OCI-LY3 (cell line): ENCODE measurements at regions not wholly inside any gene's neighbourhood (a gene's known extent, or its start where the extent isn't known, plus 50 kb on each side); places are given as distances from the start of the nearest gene placed in this dataset.

ENCODE experiments used
- H2AFZ ChIP-seq: fragments of 200-600, 300-600 bp; shearing (Covaris generic); 2 replicates; pipeline ENCODE4 v1.6.0; 2014; ENCODE audit warnings: antibody characterized with exemption, low read depth, low read length
- H3K27ac ChIP-seq: fragments of 200-600, 300-600 bp; sonication (generic); 2 replicates; pipeline ENCODE4 v1.5.1; 2014; ENCODE audit warnings: mild to moderate bottlenecking, low read length, moderate library complexity, mixed read lengths
- H3K27me3 ChIP-seq: fragments of 200-600, 300-600 bp; sonication (generic); 2 replicates; pipeline ENCODE4 v1.6.1; 2014; ENCODE audit warnings: low read depth, low read length, mixed read lengths
- H3K36me3 ChIP-seq: fragments of 200-600, 300-600 bp; sonication (generic); replicated peaks from 2 replicates; pipeline ENCODE3; 2014; ENCODE audit warnings: low read depth, low read length, mixed read lengths
- H3K4me1 ChIP-seq: fragments of 300-600, 200-600 bp; sonication (generic); 2 replicates; pipeline ENCODE4 v1.6.1; 2014; ENCODE audit warnings: low read length, mixed read lengths
- H3K4me2 ChIP-seq: fragments of 200-600, 300-600 bp; sonication (generic); 2 replicates; pipeline ENCODE4 v1.6.1; 2014; ENCODE audit warnings: low read length, mixed read lengths
- H3K4me3 ChIP-seq: fragments of 300-600, 200-600 bp; sonication (generic); 2 replicates; pipeline ENCODE4 v1.5.1; 2014; ENCODE audit warnings: antibody characterized with exemption, mild to moderate bottlenecking, low read length, moderate library complexity
- H3K79me2 ChIP-seq: fragments of 300-600, 200-600 bp; shearing (Covaris generic); 2 replicates; pipeline ENCODE4 v1.6.1; 2014; ENCODE audit warnings: mild to moderate bottlenecking, low read length, mixed read lengths
- H3K9ac ChIP-seq: fragments of 300-600, 200-600 bp; shearing (Covaris generic); 2 replicates; pipeline ENCODE4 v1.6.0; 2014; ENCODE audit warnings: mild to moderate bottlenecking, low read length, moderate library complexity
- H3K9me3 ChIP-seq: fragments of 200-600, 300-600 bp; shearing (Covaris generic); 2 replicates; pipeline ENCODE4 v1.6.1; 2014; ENCODE audit warnings: low read length, mixed read lengths; ENCODE audit not compliant: insufficient read depth
- H4K20me1 ChIP-seq: fragments of 200-600, 300-600 bp; sonication (generic); 2 replicates; pipeline ENCODE4 v1.6.1; 2016; ENCODE audit warnings: low read length, mixed read lengths; ENCODE audit not compliant: insufficient read depth
- EZH2phosphoT487 ChIP-seq: fragments of 200-600 bp; shearing (Covaris generic); IDR thresholded peaks from 2 replicates; pipeline ENCODE4 v1.6.1; 2018; ENCODE audit warnings: antibody characterized with exemption, mixed run types, low read depth
- TF ChIP-seq, protein P1 (sequence below): fragments of 200-600, 300-600 bp; sonication (generic); IDR thresholded peaks from 2 replicates; pipeline ENCODE4 v1.5.1; 2014; ENCODE audit warnings: antibody characterized with exemption, low read length, low read depth

DNA sequence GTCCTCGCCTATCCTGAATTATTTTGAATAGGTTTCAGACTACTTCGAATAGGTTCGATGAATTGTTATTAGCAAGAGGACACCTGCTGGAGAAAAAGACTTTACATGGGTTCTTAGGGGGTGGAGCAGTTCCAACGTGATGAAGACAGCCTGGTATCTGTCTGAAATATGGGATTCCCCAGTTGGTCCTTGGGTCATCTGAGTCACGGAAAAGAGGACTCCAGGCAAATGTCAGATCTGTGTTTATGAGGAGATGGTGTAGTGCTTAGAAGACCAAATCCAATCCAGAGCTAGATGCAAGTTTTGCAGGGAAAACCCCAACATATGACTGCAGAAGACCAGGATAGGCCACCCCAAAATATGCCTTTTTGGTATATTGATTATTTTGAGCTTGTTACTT lies 98.9 kb upstream of the IGSF10 start:
- no peak for TF ChIP-seq EZH2phosphoT487
- TF ChIP-seq, protein P1, sequence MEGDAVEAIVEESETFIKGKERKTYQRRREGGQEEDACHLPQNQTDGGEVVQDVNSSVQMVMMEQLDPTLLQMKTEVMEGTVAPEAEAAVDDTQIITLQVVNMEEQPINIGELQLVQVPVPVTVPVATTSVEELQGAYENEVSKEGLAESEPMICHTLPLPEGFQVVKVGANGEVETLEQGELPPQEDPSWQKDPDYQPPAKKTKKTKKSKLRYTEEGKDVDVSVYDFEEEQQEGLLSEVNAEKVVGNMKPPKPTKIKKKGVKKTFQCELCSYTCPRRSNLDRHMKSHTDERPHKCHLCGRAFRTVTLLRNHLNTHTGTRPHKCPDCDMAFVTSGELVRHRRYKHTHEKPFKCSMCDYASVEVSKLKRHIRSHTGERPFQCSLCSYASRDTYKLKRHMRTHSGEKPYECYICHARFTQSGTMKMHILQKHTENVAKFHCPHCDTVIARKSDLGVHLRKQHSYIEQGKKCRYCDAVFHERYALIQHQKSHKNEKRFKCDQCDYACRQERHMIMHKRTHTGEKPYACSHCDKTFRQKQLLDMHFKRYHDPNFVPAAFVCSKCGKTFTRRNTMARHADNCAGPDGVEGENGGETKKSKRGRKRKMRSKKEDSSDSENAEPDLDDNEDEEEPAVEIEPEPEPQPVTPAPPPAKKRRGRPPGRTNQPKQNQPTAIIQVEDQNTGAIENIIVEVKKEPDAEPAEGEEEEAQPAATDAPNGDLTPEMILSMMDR, result no peak
- Histone ChIP-seq H3K27me3 (no peaks in the 10 kb centered on the region), H3K36me3 (no peaks in the 10 kb centered on the region), H2AFZ (no peak overlapping the region), H3K4me3 (no peak overlapping the region), H4K20me1 (no peaks in the 10 kb centered on the region), H3K79me2 (no peaks in the 10 kb centered on the region), H3K27ac (no peak overlapping the region), H3K4me1 (peaks cover 7% of the 10 kb centered on the region), H3K9me3 (no peaks in the 10 kb centered on the region), H3K9ac (no peak overlapping the region), H3K4me2 (no peak overlapping the region)

DNA sequence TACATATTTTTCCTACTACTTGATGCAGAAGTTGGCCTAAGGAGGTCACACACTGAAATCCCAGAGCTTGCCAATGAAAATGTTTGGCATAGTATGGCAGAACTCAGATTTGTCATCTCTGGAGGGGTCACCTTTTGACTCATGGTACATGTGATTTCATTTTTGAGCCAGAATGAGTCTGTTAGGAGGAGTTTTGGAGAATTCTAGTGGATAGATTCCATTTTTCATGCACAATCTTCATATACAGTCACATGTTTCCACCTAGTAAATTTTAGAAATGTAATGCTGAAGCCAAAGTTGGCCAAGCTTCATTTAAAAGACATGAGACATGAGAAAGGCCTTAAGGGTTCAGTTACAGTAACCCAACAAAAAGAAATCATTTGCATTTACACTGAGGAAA lies 97.8 kb upstream of the IGSF10 start:
- Histone ChIP-seq H3K27me3 (no peaks in the 10 kb centered on the region), H3K4me2 (no peak overlapping the region), H3K4me1 (peaks cover 7% of the 10 kb centered on the region), H3K4me3 (no peak overlapping the region), H4K20me1 (no peaks in the 10 kb centered on the region), H2AFZ (no peak overlapping the region), H3K27ac (no peak overlapping the region), H3K36me3 (no peaks in the 10 kb centered on the region), H3K9me3 (no peaks in the 10 kb centered on the region), H3K79me2 (no peaks in the 10 kb centered on the region), H3K9ac (no peak overlapping the region)
- TF ChIP-seq EZH2phosphoT487, result no peak
- TF ChIP-seq, protein P1, result no peak

DNA sequence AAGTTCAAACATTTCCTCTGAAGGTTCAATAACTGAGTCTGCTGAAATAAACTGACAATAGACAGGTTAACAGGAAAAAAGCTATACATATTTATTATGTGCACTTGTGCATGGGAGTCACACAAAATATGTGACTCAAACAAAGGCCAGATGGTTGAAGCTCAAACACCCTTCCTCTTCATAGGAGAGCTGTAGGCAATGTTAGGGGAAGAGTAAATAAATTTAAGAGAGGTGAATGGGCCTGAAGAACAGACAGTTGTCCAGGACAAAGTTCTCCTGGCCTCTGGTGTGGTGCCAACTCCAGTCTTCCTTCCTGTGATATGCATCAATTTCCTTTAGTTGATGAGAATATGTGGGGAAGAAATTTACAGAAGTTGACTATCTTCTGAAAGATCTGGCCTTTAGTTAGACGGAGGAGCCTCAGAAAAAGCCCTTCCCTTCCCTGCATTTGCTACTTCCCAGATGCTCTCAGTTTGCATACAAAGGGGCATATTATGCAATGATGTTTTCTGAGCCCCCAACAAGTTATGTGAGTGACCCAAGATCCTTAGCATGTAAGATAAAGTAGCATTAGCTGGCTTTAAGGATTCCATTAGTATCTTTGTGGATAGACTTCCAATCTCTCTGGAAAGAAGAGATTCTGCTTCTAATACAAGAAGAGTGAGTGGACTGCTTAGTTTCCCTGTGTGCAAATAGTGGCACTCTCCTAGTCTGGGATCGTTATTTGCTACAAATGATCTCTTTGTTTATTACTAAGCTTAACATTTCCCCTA lies 96.4 kb upstream of the IGSF10 start:
- Histone ChIP-seq H2AFZ (no peak overlapping the region), H3K27ac (no peak overlapping the region), H3K9ac (no peak overlapping the region), H4K20me1 (no peaks in the 10 kb centered on the region), H3K36me3 (no peaks in the 10 kb centered on the region), H3K4me3 (no peak overlapping the region), H3K4me1 (peaks cover 7% of the 10 kb centered on the region), H3K27me3 (no peaks in the 10 kb centered on the region), H3K4me2 (no peak overlapping the region), H3K9me3 (no peaks in the 10 kb centered on the region), H3K79me2 (no peaks in the 10 kb centered on the region)
- TF ChIP-seq EZH2phosphoT487, result no peak
- TF ChIP-seq, protein P1, result no peak

DNA sequence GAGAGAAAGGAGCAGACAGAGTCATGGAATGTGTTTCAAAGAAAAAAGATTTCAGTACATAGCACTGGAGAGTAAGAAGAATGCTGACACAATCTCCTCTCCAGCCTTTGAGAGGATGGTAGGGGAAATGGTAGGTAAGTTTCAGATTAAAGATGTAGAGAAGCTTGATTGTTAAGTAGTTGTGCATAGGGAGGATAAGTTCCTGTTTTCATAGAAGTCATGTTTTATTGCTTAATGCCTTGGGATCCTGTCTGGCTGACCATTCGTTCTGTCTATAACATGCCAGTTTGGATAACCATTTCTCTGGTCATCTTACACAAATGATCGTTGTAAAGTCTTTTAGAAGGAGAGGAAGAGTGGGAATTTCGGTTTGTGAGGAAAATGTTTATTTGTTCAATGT lies 95.7 kb upstream of the IGSF10 start:
- no peak for TF ChIP-seq EZH2phosphoT487
- TF ChIP-seq, protein P1, result no peak
- Histone ChIP-seq H3K27ac (no peak overlapping the region), H3K4me1 (peaks cover 7% of the 10 kb centered on the region), H3K9me3 (no peaks in the 10 kb centered on the region), H3K79me2 (no peaks in the 10 kb centered on the region), H4K20me1 (no peaks in the 10 kb centered on the region), H3K4me2 (no peak overlapping the region), H2AFZ (no peak overlapping the region), H3K36me3 (no peaks in the 10 kb centered on the region), H3K4me3 (no peak overlapping the region), H3K9ac (no peak overlapping the region), H3K27me3 (no peaks in the 10 kb centered on the region)
